Activated CD8-positive, alpha-beta T cell treated with anti-CD3 and anti-CD28 coated beads for 36 hours (primary cell): ENCODE measurements at regions not wholly inside any gene's neighbourhood (a gene's known extent, or its start where the extent isn't known, plus 50 kb on each side); places are given as distances from the start of the nearest gene placed in this dataset.

Source experiments
- ATAC-seq: fragments of 200-7000 bp; cut with Tn5 transposase; one replicate; pipeline ENCODE4 v1.10.0; 2021; ENCODE audit warnings: mild to moderate bottlenecking, moderate library complexity
- CTCF ChIA-PET: fragments of 350-600 bp; sonication (Branson Sonifier 250); formaldehyde crosslinking; loops from one replicate; lab custom pipeline; 2021; ENCODE audit warnings: antibody characterized with exemption; lab: Charles Lee
- POLR2A ChIA-PET: fragments of 350-600 bp; sonication (Branson Sonifier 250); formaldehyde crosslinking; loops from one replicate; lab custom pipeline; 2021; ENCODE audit warnings: antibody characterized with exemption; lab: Charles Lee
- DNase-seq: peaks from one replicate; pipeline ENCODE4 v3.0.0-alpha.2; 2020
- H3K27ac Mint-ChIP-seq: one replicate; pipeline ENCODE4 v1.8.0; 2021; ENCODE audit warnings: mild to moderate bottlenecking, mixed read lengths
- H3K27me3 Mint-ChIP-seq: one replicate; pipeline ENCODE4 v1.8.0; 2021; ENCODE audit warnings: mixed read lengths
- H3K36me3 Mint-ChIP-seq: one replicate; pipeline ENCODE4 v1.8.0; 2021; ENCODE audit warnings: low read depth, mixed read lengths
- H3K4me1 Mint-ChIP-seq: one replicate; pipeline ENCODE4 v1.8.0; 2021; ENCODE audit warnings: low read depth, mixed read lengths
- H3K4me3 Mint-ChIP-seq: one replicate; pipeline ENCODE4 v1.8.0; 2021; ENCODE audit warnings: mild to moderate bottlenecking, moderate library complexity, mixed read lengths
- H3K9me3 Mint-ChIP-seq: one replicate; pipeline ENCODE4 v1.8.0; 2021; ENCODE audit warnings: mixed read lengths
- CTCF ChIP-seq: fragments of 200-600 bp; IDR thresholded peaks from one replicate; pipeline ENCODE4 v1.8.0; 2022; ENCODE audit warnings: antibody characterized with exemption, mild to moderate bottlenecking
- intact Hi-C: fragments of 100-400 bp; cut with micrococcal nuclease; formaldehyde crosslinking; loops from one replicate; pipeline ENCODE4 v1.10.0; 2022

DNA sequence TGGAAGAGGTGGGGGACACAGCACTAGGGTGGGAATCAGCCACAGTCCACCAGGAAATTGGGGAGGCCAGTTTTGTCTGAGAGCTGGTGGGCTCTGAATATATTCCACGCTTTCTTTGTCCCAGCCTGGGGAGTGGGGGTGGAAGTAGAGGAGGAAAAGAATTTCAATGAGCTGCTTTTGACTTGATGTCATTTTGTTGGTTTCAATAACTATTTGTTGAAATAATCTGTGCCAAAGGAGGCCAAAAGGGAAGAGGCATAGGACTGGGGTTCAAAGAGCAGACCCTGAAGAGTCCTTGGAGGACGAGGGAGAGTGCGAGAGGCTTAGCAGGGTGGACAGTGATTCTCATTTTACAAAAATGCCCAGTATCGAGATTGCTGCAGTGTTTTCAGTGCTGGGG lies 262.3 kb downstream of the SHQ1 start:
- Mint-ChIP-seq H3K4me3 (no peak overlapping the region), H3K9me3 (no peaks in the 10 kb centered on the region), H3K27me3 (no peaks in the 10 kb centered on the region), H3K36me3 (no peaks in the 10 kb centered on the region), H3K4me1 (no peaks in the 10 kb centered on the region), H3K27ac (no peak overlapping the region)
- no peak for DNase-seq
- ATAC-seq, result no peak
- ChIA-PET POLR2A (no interaction called here), CTCF (no interaction called here)
- no peak for TF ChIP-seq CTCF
- intact Hi-C loops, result no loop called here

- no peak for TF ChIP-seq CTCF
- no peaks in the 10 kb centered on the region for H3K36me3 Mint-ChIP-seq
- H3K27ac Mint-ChIP-seq, result no peak overlapping the region
- DNase-seq (no peak), ATAC-seq (no peak)
- H3K4me1 Mint-ChIP-seq, result no peaks in the 10 kb centered on the region
- H3K4me3 Mint-ChIP-seq, result no peak overlapping the region
- intact Hi-C loops, result no loop called here
- no peaks in the 10 kb centered on the region for H3K9me3 Mint-ChIP-seq
- H3K27me3 Mint-ChIP-seq, result peaks cover under 1% of the 10 kb centered on the region
- POLR2A ChIA-PET, result no interaction called here
- CTCF ChIA-PET, result no interaction called here
Observed at GRCh38 chr3:72584262-72584661, 264.0 kb downstream of the SHQ1 start.

DNA sequence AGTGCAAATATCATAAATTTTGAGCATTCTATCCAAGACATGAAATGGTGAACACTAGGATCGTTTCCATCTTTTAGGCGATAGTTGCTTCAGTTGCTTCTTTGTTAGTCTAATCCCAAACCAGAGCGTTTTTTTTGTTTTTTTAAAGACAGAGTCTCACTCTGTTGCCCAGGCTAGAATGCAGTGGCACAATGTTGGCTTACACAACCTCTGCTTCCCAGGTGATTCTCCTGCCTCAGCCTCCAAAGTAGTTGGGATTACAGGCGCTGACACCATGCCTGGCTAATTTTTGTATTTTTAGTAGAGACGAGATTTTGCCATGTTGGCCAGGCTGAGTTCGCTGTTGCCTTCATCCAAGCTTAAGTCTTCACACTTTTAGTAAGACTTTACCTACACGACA lies 265.3 kb downstream of the SHQ1 start:
- Mint-ChIP-seq H3K27me3 (peaks cover 2% of the 10 kb centered on the region), H3K27ac (no peak overlapping the region), H3K4me3 (no peak overlapping the region), H3K4me1 (no peaks in the 10 kb centered on the region), H3K36me3 (no peaks in the 10 kb centered on the region), H3K9me3 (no peaks in the 10 kb centered on the region)
- intact Hi-C loops, result no loop called here
- no peak for ATAC-seq
- TF ChIP-seq CTCF, result no peak
- POLR2A ChIA-PET, result no interaction called here
- CTCF ChIA-PET, result no interaction called here
- no peak for DNase-seq

DNA sequence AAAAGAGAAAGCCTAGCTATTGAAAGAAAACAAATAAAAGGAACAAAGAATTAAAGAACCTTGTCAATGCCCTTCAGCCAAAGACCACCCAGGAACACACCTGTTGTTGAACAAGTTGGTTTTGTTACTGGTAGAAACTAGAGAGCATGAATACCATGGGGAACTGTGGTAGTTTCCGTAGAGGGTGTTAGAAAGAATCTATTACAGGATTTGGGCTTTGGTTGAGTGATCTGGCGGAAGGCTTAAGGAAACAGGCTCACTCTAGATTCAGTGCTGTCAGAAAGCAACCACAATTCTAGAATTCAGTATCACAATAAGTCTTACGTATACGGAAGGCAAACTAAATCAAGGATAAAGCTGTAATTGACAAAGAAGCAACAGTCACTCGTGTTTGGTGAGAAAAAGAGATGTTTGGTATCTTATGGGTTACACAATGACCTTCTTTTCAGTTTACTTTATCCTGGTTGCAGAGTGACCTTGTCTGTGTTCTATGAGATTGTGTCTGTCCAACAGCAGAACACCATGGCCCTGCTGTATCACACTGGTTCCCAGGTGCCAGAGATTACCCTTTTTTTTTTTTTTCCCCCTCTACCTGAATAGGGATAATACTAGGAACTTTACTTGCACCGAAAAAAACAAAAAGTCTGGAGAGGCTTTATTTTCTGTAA lies 265.9 kb downstream of the SHQ1 start:
- intact Hi-C loops, result no loop called here
- H3K27ac Mint-ChIP-seq, result no peak overlapping the region
- CTCF ChIA-PET, result no interaction called here

DNA sequence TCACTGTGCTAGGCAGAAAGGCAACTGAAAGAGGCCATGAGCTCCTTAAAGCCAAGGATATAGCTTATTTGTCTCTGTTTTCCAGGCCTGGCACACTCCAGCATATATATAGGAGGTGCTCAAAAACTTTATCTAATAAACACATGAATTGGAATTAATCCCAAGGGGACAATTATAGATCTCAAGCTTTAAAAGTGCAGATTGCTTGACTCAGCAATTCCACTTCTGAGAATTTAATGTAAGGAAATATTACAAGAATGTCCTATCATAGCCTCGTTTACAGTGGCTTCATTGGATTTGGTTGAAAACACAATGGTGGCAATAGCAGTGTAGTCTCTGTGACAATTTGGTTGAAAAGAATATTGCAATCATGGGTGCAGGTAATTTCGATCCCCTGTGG lies 267.3 kb downstream of the SHQ1 start:
- Mint-ChIP-seq H3K36me3 (no peaks in the 10 kb centered on the region), H3K27ac (no peak overlapping the region), H3K4me3 (no peak overlapping the region), H3K4me1 (no peaks in the 10 kb centered on the region), H3K9me3 (no peaks in the 10 kb centered on the region), H3K27me3 (peaks cover 2% of the 10 kb centered on the region)
- ATAC-seq, result no peak
- intact Hi-C loops, result no loop called here
- ChIA-PET CTCF (no interaction called here), POLR2A (no interaction called here)
- TF ChIP-seq CTCF, result no peak
- DNase-seq, result no peak

More for the DNA sequence above, 265.9 kb downstream of the SHQ1 start:
- POLR2A ChIA-PET, result no interaction called here
- TF ChIP-seq CTCF, result no peak
- no peaks in the 10 kb centered on the region for H3K9me3 Mint-ChIP-seq
- no peaks in the 10 kb centered on the region for H3K36me3 Mint-ChIP-seq
- H3K4me1 Mint-ChIP-seq, result no peaks in the 10 kb centered on the region
- H3K27me3 Mint-ChIP-seq, result peaks cover 2% of the 10 kb centered on the region
- H3K4me3 Mint-ChIP-seq, result no peak overlapping the region
- no peak for ATAC-seq
- DNase-seq, result no peak
